Activated gamma-delta T cell treated with anti-CD3 and anti-CD28 coated beads, Interleukin-2, amount 50 U/mL, for 16 hours (primary cell): ENCODE measurements at regions not wholly inside any gene's neighbourhood (a gene's known extent, or its start where the extent isn't known, plus 50 kb on each side); places are given as distances from the start of the nearest gene placed in this dataset.
"Not testable (repeated sequence)": the region's sequence is repeated elsewhere in the genome, so short reads cannot be mapped to it uniquely, and the experiment has no call there.

Experiments used
- DNase-seq: peaks from one replicate; pipeline ENCODE4 v3.0.0-alpha.2; 2020; ENCODE audit warnings: low read depth

DNA sequence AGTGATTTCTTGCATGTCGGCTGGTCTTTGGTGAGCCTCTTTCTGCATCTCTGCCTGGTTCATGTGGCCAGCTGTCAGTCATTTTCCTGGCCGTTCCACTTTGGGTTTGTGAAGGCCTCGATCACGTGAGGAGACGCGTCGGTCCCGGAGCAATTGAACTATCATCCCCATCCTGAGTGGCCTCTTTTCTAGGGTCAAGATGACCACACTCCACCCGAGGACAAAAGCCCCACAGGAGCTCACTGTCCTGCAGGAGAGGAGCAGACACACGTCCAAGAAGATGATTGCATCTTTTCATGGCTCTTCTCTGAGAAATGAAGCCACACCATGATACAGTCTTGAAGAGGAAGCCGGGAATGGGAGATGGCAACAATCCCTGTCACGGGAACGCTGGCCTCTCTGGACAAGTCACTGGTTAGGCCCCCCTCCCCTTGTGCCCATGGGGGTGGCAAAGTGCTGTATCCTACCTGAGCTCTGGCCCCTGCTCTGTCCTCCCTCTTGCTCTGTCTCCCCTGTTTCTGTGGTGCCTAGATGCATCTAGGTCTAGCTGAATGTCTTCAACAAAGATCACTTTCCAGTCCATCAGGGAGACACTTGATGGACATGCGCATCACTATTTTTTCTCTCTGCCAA, 291.4 kb upstream of the ZNF337 start:
- DNase-seq: not testable (repeated sequence)

DNA sequence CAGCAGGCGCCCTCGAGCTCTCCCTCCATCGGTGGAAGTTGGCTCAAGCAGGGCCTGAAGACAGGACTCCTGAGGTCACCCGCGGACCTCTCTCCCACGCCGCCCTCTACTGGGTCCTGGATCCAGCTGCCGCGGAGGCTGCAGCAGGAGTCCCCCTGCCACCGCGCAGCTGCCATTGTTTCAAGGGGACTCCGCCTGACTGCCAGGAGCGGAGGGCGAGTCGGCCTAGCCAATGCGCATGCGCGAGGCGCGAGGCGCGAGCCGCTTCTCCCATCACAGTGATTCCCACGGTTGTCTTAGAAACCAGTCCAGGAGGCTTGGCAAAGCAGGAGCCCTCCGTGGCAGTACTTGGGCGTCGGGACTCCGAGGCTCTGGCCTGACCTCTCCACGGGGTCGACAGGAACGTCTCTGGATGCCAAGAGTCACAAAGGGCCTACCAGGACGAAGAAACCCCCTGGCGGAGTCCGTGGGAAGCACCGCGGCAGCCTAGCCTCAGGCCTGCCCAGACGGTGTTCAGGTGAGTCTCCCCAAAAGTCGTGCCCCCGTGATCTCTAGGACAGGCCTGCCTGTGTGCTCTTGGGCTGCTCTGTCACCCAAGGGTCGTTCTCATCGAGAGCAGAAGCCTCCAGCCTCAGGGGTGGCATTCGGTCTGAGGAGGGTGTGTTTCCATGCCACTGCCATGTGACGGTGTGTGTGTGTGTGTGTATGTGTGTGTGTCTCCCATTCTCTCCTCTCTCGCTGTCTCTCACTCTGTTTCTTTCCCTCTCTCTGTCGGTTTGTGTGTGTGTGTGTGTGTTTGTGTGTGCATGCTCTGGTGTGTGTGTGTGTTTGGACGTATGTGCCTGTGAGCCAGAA, 290.6 kb upstream of the ZNF337 start:
- no peak for DNase-seq

DNA sequence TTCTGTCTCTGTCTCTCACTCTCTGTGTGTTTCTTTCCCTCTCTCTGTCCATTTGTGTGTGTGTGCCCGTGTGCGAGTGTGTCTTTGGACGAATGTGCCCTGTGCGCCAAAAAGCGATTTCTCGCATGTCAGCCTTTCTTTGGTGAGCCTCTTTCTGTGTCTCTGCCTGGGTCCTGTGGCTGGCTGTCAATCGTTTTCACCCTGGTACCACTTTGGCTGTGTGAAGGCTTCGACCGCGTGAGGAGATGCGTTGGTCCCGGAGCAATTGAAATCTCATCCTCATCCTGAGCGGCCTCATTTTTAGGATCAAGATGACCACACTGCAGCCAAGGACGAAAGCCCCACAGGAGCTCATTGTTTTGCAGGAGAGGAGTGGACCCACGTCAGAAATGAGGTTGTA, 288.9 kb upstream of the ZNF337 start:
- no peak for DNase-seq

DNA sequence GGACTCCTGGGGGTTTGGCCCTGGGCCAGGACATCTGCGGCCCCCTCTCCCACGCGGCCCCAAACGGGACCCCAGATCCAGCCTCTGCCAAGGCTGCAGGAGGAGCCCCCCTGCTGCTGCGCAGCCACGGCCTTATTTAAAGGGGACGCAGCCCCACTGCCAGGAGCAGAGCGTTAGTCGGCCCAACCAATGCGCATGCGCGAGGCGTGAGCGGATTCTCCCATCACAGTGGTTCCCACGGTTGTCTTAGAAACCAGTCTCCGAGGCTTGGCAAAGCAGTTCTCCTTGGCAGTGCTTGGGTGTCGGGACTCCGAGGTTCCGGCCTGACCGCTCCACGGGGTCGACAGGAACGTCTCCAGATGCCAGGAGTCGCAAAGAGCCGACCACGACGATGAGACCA, 288.3 kb upstream of the ZNF337 start:
- DNase-seq: no peak

DNA sequence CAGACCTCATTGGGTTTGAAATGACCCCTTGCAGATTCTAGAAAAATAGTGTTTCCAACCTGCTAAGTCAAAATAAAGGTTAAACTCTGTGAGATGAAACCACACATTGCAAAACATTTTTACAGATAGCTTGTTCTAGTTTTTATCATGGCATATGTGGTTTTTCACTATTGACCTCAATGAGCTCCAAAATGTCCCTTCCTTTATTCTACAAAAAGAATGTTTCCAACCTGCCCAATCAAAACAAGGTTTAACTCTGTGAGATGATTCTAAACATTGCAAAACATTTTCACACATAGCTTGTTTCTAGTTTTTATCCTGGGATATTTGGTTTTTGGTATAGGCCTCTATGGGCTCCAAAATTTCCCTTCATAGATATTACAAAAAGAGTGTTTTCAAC, 286.0 kb upstream of the ZNF337 start:
- not testable (repeated sequence) for DNase-seq

DNA sequence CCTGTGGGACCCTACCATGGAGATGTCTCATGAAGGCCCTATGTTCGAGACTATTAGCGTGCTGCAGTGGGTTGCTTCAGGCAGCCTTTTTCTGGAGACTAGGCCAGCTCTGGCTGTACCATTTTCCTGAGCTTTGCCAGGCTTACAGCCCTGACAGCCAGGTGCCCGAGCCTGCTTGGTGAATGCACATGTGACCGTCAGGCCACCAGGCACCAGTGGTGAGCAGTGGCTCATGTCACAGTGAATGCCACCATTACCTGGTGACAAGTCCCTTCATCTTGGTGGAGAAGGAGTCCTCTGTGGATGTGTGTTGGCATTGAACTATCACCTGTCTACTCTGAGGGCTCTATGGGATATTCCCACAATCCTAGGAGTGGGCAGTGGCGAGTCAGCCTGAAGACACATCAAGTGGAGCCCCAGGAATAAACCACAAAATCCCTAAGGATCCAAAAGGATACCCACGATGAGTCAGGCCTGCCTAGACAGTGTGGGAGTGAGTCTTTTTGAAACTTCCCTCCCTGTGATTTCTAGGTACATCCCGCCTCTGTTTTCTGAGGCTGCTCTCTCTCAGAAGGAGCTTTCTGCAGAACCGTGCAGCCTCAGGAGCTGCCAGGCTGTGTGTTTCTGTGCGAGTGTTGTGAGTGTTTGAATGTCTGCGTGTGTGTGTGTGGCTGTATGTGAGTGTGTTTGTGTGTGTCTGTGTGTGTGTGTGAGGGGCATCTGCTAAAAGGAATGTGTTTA, 282.0 kb upstream of the ZNF337 start:
- not testable (repeated sequence) for DNase-seq

DNA sequence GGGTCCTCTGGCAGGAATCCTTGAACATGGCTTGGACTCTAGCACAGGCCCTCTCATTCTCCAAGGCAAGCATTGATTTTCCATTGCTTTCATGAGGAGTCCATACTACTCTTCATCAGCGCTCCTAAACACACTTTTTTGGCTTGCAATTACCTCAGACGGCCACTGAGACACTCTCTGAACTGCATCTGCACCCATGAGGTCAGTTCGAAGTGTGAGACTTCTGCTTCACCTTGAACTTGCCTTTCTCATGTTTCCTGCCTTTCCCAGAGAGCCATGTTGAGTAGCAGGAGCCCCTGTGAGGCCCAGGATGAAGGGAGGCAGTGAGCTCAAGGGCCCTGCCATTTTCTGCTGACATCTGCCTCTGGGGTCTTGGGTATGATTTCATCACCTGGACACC, 279.2 kb upstream of the ZNF337 start:
- not testable (repeated sequence) for DNase-seq

DNA sequence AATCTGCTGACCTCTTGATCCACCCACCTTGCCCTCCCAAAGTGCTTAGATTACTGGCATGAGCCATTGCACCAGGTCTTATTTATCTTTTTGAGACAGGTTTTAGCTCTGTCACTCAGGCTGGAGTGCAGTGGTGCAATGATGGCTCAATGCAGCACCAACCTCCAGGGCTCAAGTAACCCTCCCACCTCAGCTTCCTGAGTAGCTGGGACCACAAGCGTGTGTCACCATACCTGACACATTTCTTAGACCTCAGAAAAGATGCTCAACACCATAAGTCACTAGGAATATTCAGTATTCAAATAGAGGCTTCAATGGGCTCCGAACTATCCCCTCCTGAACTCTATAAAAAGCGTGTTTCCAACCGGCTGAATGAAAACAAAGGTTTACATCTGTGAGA, 268.6 kb upstream of the ZNF337 start:
- DNase-seq: not testable (repeated sequence)

DNA sequence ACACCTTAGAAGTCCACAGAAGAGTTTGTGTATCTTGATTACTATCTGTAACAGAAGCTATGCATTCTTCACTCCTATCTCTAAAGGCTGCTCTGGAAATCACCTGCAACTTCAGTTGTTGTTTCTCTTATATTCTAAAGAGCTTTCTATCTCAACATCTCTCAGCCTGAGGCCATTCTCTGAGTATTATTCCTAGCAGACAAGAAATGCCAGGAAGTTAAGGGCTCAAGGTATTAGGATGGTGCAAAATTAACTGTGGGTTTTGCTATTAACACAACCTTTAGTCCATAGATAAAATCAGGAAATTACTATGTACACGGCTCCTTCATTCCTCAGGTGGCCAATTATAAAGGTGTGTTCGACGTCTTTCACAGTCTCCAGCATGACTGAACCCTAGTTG, 257.2 kb upstream of the ZNF337 start:
- DNase-seq: not testable (repeated sequence)

DNA sequence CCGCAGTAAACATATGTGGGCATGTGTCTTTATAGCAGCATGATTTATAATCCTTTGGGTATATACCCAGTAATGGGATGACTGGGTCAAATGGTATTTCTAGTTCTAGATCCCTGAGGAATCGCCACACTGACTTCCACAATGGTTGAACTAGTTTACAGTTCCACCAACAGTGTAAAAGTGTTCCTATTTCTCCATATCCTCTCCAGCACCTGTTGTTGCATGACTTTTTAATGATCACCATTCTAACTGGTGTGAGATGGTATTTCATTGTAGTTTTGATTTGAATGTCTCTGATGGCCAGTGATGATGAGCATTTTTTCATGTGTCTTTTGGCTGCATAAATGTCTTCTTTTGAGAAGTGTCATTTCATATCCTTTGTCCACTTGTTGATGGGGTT, 238.6 kb upstream of the ZNF337 start:
- not testable (repeated sequence) for DNase-seq

DNA sequence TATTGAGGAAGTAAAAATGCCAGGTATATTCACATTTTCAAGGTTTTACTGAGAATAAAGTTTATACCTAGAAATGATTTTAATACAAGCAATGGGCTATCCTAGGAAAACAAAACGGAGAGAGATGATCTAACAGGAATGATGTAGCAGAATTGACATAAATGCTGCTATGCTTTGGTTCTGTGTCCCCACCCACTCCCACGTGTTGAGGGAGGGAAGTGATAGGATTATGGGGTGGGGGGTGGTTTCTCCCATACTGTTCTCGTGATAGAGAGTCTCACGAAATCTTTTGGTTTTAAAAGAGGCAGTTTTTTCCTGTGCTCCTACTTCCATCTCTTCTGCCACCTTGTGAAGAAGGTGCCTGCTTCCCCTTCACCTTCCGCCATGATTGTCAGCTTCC, 236.2 kb upstream of the ZNF337 start:
- DNase-seq: not testable (repeated sequence)

DNA sequence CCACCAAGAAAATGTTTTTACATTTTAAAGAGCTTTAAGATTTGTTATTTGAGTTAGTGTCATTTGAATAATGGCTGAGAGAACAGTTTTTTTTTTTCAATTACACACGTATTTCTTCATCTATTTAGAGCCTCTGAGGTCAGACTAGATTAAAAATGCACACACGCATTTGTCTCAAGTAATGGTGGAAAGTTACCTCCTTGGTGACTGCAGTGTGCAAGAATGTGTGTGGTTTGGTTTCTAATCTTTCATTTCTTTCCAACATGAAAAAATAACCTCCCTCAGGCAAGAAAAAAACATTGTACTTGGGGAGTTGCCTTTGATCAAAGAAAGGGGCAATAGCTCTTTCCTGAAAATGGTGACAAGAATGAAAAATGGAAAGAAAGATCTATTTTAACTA, 235.5 kb upstream of the ZNF337 start:
- DNase-seq: not testable (repeated sequence)

DNA sequence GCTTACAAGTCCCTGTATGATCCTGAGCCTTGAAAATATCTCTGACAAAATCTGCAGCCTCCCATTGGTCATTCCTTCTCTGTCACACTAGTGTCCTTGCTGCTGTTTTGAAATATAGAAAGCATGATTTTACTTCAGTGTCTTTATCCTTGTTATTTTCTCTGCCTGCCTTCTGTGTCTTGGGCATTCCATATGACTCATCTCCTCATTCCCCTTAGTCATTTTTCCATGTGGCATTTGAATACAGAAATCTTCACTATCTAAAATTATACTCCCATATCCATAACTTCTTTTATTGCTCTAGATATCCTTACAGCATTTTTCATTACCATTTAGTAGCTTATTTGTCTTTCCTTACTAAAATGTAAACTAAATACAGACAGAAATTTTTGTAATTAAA, 205.7 kb upstream of the ZNF337 start:
- not testable (repeated sequence) for DNase-seq

DNA sequence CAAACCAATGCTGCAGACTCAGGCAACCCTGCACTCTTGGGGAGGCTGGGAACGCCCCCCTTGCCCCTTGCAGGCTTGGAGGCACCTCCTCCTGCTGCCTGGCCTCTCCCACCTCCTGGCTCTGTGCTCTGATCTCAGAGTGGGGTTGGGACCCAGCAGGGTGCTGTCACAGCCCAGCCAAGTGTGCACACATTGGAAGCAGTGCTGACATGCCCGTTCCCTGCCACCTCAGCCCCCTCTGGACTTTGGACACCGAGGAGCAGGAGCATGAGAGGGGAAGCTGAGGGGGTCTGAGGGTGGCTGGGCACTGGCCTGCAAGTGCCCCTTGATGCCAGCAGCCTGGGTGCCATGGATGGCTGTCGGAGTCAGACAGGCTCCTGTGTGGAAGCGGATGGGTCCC, 202.0 kb upstream of the ZNF337 start:
- not testable (repeated sequence) for DNase-seq

DNA sequence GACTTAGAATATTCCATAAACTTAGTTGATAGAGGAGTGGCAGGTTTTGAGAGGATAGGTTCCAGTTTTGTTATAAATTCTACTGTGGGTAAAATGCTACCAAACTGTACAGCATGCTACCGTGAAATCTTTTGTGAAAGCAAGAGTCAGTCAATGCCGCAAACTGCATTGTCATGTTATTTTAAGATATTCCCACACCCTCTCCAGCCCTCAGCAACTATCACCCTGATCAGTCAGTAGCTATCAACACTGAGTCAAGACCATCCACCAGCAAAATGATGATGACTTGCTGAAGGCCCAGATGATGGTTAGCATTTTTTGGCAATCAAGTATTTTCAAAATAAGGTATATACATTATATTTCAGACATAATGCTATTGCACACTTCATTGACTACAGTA, 182.4 kb upstream of the ZNF337 start:
- DNase-seq: not testable (repeated sequence)

DNA sequence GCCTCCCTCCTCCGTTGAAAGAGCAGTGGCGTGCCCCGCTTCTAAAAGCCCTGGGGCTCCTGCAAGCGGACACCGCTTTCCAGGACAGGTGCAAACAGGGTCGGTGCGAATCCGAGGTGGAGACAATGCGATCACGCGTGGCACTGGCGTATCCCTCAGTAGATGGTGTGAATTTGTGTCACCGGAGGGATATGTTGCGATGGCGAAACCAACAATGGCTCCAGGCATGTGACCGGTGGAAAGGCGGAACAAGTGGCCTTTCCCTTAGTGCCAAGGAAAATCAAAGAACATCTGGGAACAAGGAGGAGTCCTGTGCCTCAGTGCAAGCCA, 172.0 kb upstream of the ZNF337 start:
- not testable (repeated sequence) for DNase-seq

DNA sequence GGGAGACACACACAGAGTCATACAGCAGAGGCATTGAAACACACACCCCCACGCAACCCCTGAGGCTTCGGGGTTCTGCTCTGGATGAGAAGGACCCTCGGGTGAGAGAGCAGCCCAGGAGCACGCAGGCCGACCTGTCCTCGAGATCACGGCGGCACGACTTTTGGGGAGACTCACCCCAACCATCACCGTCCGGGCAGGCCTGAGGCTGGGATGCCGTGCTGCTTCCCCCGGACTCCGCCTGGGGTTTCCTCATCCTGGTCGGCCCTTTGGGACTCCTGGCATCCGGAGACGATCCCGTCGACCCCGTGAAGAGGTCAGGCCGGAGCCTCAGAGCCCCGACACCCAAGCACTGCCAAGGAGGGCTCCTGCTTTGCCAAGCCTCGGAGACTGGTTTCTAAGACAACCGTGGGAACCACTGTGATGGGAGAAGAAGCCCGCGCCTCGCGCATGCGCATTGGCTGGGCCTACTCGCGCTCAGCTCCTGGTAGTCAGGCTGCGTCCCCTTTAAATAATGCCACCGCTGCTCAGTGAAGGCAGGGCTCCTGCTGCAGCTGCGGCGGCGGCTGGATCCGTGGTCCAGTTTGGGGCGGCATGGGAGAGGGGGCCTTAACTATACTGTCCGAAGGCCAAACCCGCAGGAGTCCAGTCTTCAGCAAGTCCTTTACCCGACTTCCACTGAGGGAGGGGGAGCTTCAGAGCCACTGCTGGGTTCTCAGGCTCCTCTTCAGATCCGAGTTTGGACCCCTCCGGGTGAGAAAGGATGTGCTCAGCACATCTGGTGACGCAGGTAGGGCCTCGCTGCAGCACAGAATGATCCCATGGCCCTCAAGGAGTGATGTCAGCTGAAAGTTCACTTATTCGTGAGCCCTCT, 171.4 kb upstream of the ZNF337 start:
- no peak for DNase-seq

DNA sequence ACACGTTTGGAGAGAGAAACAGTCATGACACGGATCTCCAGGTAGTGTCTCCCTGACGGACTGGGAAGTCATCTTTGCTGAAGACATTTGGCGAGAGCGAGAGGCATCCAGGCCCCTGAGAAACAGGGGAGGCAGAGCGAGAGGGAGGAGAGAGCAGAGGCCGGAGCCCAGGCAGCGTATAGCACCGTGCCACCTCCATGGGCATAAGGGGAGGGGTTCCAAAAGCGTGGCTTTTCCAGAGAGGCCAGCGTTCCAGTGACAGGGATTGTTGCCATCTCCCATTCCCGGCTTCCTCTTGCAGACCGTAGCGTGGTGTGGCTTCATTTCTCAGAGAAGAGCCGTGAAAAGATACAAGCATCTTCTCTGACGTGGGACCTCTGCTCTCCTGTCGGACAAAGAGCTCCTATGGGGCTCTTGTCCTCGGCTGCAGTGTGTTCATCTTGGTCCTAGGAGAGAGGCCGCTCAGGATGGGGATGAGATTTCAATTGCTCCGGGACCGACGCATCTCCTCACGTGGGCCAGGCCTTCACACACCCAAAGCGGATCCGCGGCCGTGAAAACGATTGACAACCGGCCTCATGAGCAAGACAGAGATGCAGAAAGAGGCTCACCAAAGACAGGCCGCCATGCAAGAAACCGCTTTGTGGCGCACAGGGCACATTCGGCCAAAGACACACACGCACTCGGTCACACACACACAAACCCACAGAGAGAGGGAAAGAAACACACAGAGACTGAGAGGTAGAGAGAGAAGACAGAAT, 170.5 kb upstream of the ZNF337 start:
- not testable (repeated sequence) for DNase-seq

DNA sequence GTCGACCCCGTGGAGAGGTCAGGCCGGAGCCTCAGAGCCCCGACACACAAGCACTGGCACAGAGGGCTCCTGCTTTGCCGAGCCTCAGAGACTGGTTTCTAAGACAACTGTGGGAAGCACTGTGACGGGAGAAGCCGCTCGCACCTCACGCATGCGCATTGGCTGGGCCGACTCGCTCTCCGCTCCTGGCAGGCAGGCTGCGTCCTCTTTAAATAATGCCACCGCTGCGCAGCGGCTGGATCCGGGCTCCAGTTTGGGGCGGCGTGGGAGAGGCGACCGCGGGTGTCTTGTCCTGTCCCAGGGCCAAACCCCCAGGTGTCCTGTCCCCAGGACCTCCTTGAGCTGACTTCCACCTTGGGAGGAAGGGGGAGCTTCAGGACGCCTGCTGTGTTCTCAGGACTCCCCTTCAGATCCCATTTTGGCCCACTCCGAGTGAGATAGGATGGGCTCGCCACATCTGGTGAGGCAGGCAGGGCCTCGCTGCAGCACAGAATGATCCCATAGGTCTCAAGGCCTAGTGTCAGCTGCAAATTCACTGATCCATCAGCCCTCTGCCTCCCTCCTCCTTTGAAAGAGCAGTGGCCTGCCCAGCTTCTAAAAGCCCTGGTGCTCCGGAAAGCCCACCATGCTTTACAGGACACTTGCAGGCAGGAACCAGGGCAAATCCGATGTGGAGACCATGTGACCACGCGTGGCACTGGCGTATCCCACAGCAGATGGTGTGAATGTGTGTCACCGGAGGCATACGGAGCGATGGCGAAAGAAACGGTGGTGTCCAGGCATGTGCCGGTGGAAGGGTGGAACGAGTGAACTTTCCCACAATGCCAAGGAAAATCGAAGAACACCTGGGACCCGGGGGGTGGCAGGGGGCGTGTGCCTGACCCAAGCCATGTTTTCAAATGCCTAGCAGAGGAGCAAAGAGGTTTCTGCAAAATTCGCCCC, 169.3 kb upstream of the ZNF337 start:
- peak; percentile 26 for DNase-seq
